Esophagus squamous epithelium (tissue), 4 donors: ENCODE measurements at regions not wholly inside any gene's neighbourhood (a gene's known extent, or its start where the extent isn't known, plus 50 kb on each side); places are given as distances from the start of the nearest gene placed in this dataset.

Experiments used
- POLR2A ChIP-seq, 4 donors: fragments of 450-650 bp; IDR thresholded peaks; one replicate each; pipeline ENCODE4 v1.6.1; 2017; ENCODE audit warnings: antibody characterized with exemption in 4 of 4, mild to moderate bottlenecking in 4 of 4, moderate library complexity in 3 of 4
- TF ChIP-seq, protein P1 (sequence below), 6 experiments: fragments of 450-650 bp in 4 of 6; fragments of 200-600 bp in 2 of 6; sonication (generic) in 2 of 6; IDR thresholded peaks; one replicate each; pipeline ENCODE4 v1.5.1; 2016 to 2019; ENCODE audit warnings: antibody characterized with exemption in 6 of 6, mild to moderate bottlenecking in 4 of 6, moderate library complexity in 4 of 6

DNA sequence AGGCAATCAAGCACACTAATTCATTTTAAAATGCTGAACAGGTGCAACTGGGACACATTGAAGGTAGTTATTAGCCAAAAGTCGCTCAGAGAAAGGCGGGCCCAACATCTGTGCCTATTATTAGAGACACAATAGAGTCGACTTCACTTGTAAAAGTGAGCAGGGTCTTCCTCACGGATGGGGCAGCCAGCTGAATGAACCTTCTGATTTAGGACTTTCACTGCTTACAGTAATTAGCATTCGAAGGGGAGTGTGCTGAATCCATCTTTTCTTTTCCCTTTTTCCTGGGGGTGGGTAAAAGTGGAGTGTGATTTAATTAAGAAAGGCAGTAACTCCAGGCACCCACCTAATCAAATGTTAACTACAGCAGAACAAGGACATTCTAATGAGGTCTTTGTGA lies 677.7 kb downstream of the DCDC2C start:
- TF ChIP-seq, protein P1, sequence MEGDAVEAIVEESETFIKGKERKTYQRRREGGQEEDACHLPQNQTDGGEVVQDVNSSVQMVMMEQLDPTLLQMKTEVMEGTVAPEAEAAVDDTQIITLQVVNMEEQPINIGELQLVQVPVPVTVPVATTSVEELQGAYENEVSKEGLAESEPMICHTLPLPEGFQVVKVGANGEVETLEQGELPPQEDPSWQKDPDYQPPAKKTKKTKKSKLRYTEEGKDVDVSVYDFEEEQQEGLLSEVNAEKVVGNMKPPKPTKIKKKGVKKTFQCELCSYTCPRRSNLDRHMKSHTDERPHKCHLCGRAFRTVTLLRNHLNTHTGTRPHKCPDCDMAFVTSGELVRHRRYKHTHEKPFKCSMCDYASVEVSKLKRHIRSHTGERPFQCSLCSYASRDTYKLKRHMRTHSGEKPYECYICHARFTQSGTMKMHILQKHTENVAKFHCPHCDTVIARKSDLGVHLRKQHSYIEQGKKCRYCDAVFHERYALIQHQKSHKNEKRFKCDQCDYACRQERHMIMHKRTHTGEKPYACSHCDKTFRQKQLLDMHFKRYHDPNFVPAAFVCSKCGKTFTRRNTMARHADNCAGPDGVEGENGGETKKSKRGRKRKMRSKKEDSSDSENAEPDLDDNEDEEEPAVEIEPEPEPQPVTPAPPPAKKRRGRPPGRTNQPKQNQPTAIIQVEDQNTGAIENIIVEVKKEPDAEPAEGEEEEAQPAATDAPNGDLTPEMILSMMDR (IDR thresholded peaks at IDR 0.05), result no peak
- no peak for TF ChIP-seq POLR2A (IDR thresholded peaks at IDR 0.05)
